T-helper 2 cell treated with Interferon-gamma antibody and Interleukin-4, amounts not matched to agents 100 ng/mL and 5 ng/mL, for 36 hours (primary cell): ENCODE measurements at regions not wholly inside any gene's neighbourhood (a gene's known extent, or its start where the extent isn't known, plus 50 kb on each side); places are given as distances from the start of the nearest gene placed in this dataset.

Experiments used
- intact Hi-C: fragments of 100-400 bp; cut with micrococcal nuclease; formaldehyde crosslinking; loops from one replicate; pipeline ENCODE4 v1.15.1; 2023

DNA sequence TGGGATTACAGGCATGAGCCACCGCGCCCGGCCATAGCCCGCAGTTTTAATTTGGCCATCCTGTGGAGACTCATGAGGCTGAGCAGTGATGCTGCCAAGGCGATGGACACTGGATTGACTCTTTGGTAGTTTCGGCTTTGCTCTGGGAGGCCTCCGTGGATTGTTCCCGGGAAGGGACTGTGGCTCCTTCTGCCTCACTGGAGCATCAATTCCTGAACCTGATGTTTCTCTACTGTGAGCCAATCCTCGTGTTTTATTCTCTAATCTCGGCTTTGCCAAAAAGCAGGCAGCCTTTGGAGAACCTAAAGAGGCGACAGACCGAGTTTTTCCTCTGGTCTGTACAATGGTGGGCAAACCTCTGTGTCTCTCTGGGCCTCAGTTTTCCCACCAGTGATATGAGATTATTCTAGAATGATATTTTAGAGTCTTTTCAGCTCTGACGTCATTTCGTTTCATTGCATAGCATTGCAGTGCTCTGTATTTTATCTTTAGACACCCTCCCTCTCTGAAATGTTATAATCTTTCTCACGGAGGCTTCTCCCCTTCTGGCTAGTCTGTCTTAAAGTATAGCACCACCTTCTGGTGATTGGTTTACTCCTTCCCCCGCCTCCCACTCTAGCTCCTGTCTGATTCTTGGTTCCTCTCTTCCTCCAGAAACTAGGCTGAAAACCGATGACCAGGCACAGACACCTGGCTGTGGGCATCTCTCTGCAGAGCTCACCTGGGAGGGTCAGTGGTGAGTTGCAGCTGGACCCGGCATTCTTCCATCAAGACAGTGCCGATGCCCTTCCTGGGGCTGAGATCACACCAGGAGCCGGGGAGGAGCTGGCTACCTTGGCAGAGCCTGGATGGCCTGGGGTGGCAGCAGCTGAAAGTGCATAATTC, 341.3 kb downstream of the MYCN start:
- intact Hi-C loops = loop anchor here (1.0 to 5.0 kb wide), 2 partner anchors 342 to 644 kb away; no protein-coding TSS in a partner anchor

DNA sequence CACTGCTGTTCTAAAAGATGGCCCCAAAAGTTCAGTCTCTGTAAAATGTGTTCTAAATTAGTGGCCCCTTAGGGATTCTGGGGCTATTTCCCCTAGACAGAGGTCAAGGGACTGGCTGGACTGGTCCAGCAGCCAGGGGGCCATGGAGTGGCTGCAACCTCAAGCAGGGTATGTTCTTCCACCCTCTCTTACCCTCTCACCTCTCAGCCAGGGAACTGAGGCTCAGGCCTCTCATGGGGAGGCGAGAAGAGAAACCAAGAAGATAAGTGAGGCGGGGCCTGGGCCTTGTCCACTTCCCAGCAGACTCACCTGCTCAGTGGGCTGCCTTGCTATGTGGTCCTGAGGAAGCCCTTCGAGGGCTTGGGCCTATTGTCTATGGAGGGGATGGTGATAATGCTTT, 339.7 kb downstream of the MYCN start:
- intact Hi-C loops = loop anchor here (5.0 kb wide), 1 partner anchor 643 kb away; no protein-coding TSS in a partner anchor

DNA sequence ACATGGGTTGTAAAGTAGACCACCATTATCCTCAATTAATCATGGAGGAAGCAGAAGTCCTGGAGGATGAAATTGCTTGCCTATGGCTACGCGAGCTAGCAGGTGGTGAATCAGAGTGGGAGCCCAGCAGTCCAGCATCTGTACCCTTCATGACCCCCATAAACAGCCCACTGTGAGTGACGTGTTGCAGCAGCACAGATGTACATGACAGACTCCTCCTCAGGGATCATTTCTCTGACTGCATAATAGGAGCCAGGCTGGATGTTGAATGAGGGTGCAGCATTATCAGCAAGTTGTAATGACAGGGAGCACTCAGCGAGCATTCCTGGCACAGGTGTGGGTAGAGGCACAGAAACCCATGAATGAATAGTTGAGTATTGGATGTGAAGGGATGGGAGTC, 339.3 kb downstream of the MYCN start:
- intact Hi-C loops = loop anchor here (5.0 kb wide), 1 partner anchor 642 kb away; no protein-coding TSS in a partner anchor

DNA sequence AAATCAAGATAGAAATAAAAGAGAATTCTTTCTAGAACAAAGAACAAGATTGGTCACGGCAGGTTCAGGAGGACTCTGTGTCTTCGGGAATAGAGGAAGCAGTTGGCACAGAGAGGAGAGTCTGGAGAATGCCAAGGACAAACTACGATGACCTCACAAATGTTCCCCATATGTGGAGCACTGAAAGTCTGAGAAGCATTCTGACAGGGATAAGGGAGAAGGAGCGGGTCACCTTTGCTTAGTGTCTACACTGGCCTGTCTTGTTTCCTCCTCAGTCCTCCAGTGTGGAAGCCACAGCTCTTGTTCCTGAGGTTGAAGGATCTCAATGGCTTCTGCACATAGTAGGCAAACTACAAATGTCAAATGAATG, 338.8 kb downstream of the MYCN start:
- intact Hi-C loops = no loop called here

GRCh38 chr2:16278421-16279200, 338.3 kb downstream of the MYCN start:
- intact Hi-C loops = no loop called here

GRCh38 chr2:16277117-16277516, 336.8 kb downstream of the MYCN start:
- intact Hi-C loops = no loop called here

DNA sequence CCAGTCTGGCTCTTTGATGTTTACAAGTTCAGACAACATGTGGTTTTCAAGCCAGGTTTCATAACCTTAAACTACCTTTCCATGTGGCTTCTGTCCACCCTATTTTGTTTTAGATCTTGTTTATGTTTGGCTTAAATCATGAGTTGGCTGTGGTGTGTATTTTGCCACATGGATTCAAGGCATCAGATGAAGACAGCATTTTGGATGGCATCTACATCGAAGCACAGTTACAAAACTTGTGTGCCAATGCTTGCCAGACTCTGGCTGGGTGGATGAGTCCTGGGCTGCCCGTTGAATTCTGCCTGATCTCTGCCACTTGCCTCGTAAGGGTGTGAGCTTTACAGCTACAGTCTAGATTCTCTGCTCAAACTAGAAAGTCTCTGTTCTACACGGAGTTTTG, 335.3 kb downstream of the MYCN start:
- intact Hi-C loops = no loop called here

- intact Hi-C loops = no loop called here
Measured at GRCh38 chr2:16275131-16275530, 334.8 kb downstream of the MYCN start.

GRCh38 chr2:16273111-16273510, 332.8 kb downstream of the MYCN start:
- intact Hi-C loops = no loop called here

- intact Hi-C loops = no loop called here
Measured at GRCh38 chr2:16272038-16272788, 331.9 kb downstream of the MYCN start.

DNA sequence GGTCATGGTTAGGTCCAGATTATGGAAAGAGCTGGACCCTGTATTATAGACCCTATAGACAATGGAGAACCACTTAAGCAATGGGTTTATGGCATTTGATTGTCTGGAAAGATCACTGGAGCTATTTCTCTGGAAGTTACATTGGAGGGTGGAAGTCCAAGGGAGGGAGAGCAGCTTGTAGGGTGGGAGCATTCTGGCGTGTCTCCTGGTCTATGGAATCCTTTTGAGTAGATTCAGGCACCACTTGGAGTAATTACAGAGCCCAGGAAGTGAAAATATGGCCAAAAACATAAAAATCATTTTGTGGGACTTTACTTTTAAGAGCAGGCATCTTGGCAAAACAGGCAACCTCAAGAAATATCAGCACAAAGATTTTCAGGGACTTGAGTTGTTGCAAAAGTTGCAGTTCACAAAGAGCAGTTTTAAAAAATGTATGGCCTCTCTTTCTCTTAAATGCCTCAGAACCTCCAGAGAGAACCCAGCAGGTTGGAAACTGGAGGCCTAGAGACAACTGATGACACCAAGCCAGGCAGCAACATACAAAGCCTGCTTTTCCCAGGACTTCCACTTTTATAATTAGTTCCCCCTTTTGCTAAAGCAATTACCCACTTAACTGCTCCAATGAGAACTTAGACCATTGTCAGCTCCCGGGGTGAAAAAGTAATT, 331.0 kb downstream of the MYCN start:
- intact Hi-C loops = no loop called here

- intact Hi-C loops = no loop called here
Measured at GRCh38 chr2:16270441-16270840, 330.1 kb downstream of the MYCN start.

DNA sequence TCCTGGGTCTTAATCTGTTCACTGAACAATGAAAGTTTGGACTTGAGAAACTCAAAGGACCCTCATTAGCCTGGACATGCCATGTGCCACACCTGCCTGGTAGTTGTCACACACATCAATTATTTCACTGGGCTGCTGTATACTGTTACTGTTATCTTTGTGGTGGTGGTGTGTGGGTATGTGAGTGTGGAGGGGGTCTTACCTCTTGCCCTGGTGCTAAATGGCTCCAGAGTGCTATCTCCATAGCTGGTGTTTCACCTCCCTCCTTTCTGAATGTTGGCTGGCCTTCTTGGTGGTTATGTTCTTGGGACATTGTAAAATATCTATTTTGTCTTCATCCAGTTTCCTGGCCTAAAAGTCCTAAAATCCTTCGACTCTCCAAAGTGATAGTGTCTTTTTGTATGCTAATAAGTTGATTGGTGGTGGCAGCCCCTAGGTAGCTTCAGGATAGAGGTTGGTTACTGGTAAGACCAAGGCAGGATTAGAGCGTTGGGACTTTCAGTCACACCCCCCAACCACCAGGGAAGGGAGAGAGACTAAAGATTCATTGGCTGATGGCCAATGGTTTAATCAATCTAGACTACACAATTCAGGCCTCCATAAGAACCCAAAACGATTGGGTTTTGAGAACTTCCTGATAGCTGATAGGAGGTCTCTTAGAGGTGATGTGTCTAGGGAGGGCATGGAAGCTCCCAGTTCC, 328.1 kb downstream of the MYCN start:
- intact Hi-C loops = no loop called here

- intact Hi-C loops = no loop called here
Measured at GRCh38 chr2:16266571-16266970, 326.2 kb downstream of the MYCN start.

DNA sequence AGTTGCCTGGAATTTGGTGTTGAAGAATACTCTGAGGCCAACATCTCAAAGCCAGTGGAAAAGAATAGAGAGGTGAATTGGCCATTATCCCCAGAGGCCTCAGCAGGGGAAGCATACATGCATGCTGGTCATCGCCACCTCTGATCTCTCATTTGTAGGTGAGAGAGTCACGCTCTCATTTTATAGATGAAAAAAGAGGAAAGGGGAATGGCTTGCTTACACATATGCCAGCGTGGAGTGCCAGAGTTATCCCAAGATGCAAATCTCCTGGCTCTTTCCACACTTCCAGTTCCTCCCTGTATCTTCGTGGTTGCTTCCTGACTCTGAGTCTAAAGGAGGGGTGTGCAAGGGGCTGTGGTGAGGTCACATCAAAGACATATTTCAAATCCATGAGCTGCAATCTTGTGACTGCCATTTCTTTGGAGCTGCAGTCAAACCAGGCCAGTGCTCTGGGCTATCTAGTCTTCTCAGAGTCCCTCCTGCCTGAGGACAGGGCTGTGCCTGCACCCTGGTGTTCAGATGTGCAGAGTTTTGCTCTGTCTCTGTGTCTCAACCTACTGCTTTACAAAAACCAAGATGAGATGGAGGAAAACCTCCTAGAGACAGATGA, 324.7 kb downstream of the MYCN start:
- intact Hi-C loops = no loop called here

DNA sequence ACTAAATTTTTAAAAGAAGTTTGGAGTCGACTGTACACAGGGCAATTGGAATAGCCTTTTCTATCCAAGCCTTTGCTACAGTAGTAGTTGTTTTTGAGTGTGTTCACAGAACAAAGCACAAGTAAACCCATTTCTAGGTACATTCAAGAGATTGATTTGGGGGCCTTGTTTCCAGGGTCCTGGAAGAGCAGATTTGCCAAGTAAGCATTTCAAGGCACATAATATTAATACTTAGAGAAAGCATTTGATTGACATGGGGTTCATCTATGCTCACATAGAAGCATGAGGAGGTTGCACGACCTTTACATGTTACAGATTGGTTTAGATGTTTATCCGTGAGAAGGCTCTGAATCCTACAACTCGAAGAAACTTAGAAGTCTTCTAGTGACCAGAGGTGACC, 324.1 kb downstream of the MYCN start:
- intact Hi-C loops = no loop called here

DNA sequence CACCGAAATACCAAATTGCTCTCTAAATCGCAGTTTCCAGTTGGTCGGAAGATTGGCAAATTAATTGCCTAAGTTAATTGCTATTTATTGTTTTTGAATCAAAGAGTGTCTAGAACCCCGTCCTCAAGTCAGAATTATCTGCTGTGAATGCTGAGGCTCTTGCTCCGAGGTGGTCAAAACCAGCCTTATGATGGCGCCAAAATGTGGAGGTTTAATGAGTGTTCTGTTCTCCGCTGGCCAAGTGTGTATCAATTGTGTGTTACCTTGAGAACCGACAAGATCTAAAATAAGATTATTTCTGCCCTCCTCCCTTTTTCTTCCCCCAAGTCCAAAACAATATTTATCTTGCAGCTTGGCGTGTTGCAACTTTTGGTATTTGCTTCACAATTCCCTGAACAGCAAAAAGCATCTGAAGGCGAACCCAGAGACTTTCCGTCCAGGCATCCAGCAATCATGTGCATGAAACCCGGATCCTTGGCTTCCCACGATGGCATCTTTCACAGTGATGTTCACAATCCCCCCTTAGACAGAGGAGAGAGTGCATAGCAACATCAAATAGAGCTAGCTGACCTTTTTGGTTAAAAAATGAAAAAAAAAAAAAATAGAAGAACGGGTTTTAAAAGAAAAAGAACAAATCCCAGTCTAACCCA, 323.0 kb downstream of the MYCN start:
- intact Hi-C loops = no loop called here

- intact Hi-C loops = no loop called here
Measured at GRCh38 chr2:16262526-16263178, 322.3 kb downstream of the MYCN start.

DNA sequence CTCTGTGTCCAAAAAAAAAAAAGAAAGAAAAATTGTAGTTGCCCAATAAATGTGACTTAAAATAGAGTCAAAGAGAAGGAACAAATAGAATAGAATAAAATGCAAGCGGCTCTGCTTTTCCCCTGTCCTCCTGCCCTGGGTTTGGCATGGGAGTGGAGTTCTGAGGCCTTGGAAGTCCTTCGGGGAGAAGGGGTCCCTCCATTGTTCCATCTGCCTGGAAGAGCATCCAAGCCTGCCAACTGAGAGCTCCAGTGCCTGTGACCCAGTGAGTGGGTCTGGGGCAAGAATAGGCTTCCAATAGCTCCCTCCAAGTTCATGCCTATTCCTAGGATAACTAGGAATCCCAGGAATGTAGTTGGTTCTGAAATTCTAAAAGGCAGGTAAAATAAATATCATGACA, 321.4 kb downstream of the MYCN start:
- intact Hi-C loops = no loop called here
